GM12875 (cell line): ENCODE measurements at regions not wholly inside any gene's neighbourhood (a gene's known extent, or its start where the extent isn't known, plus 50 kb on each side); places are given as distances from the start of the nearest gene placed in this dataset.

ENCODE experiments used
- H3K4me3 ChIP-seq: one replicate; pipeline ENCODE4 v1.5.1; 2011; ENCODE audit warnings: low read depth, low read length, control low read depth
- CTCF ChIP-seq: IDR thresholded peaks from 2 replicates; pipeline ENCODE4 v1.5.1; 2011; ENCODE audit warnings: low read depth, mild to moderate bottlenecking, control low read depth, inconsistent platforms, low read length, moderate library complexity, borderline replicate concordance; ENCODE audit not compliant: insufficient read depth

GRCh38 chr10:28959850-28960501 is 282.7 kb downstream of the BAMBI start:
- H3K4me3 ChIP-seq: no peak overlapping the region
- TF ChIP-seq CTCF: no peak

- no peak overlapping the region for H3K4me3 ChIP-seq
- no peak for TF ChIP-seq CTCF
Observed at GRCh38 chr10:28962768-28963167, 285.4 kb downstream of the BAMBI start.

GRCh38 chr10:28963539-28964221 is 286.4 kb downstream of the BAMBI start:
- H3K4me3 ChIP-seq: no peak overlapping the region
- TF ChIP-seq CTCF: no peak

GRCh38 chr10:28965937-28966336 is 288.6 kb downstream of the BAMBI start:
- TF ChIP-seq CTCF: no peak
- no peak overlapping the region for H3K4me3 ChIP-seq

GRCh38 chr10:28967031-28967430 is 289.7 kb downstream of the BAMBI start:
- H3K4me3 ChIP-seq: no peak overlapping the region
- no peak for TF ChIP-seq CTCF

GRCh38 chr10:28969413-28969812 is 292.1 kb downstream of the BAMBI start:
- no peak overlapping the region for H3K4me3 ChIP-seq
- no peak for TF ChIP-seq CTCF

- TF ChIP-seq CTCF: no peak
- no peak overlapping the region for H3K4me3 ChIP-seq
Observed at GRCh38 chr10:28970231-28970630, 292.9 kb downstream of the BAMBI start.
